Mesothelial cell of epicardium (in vitro differentiated cells): ENCODE measurements at regions not wholly inside any gene's neighbourhood (a gene's known extent, or its start where the extent isn't known, plus 50 kb on each side); places are given as distances from the start of the nearest gene placed in this dataset.

Experiments used
- DNase-seq, 2 experiments: peaks; one replicate each; pipeline ENCODE4 v3.0.0; 2021; ENCODE audit warnings: low spot score in 2 of 2; ENCODE audit not compliant: unreplicated experiment in 2 of 2
- H3K27ac Mint-ChIP-seq: 2 replicates; pipeline ENCODE4 v1.8.0; 2021; ENCODE audit warnings: mixed read lengths
- H3K27me3 Mint-ChIP-seq: 2 replicates; pipeline ENCODE4 v1.8.0; 2021; ENCODE audit warnings: low read depth, mixed read lengths
- H3K36me3 Mint-ChIP-seq: 2 replicates; pipeline ENCODE4 v1.8.0; 2021; ENCODE audit warnings: mixed read lengths
- H3K4me1 Mint-ChIP-seq: 2 replicates; pipeline ENCODE4 v1.8.0; 2021; ENCODE audit warnings: mixed read lengths
- H3K4me3 Mint-ChIP-seq: 2 replicates; pipeline ENCODE4 v1.8.0; 2021; ENCODE audit warnings: mild to moderate bottlenecking, moderate library complexity, mixed read lengths
- H3K9me3 Mint-ChIP-seq: 2 replicates; pipeline ENCODE4 v1.8.0; 2021; ENCODE audit warnings: mixed read lengths
- CTCF ChIP-seq: fragments of 200-600 bp; sonication (generic); IDR thresholded peaks from one replicate; pipeline ENCODE4 v1.5.0; 2021; ENCODE audit warnings: antibody characterized with exemption; ENCODE audit not compliant: unreplicated experiment

- peaks cover 4% of the 10 kb centered on the region for H3K9me3 Mint-ChIP-seq
- no peaks in the 10 kb centered on the region for H3K27me3 Mint-ChIP-seq
- H3K4me3 Mint-ChIP-seq = peak overlapping the region; percentile 15
- peak overlapping the region; percentile 96 for H3K27ac Mint-ChIP-seq
- H3K36me3 Mint-ChIP-seq = peaks cover 2% of the 10 kb centered on the region
- DNase-seq = peak; percentile 49 to 81
- TF ChIP-seq CTCF = no peak
- peaks cover 51% of the 10 kb centered on the region for H3K4me1 Mint-ChIP-seq
These were observed 173.4 kb upstream of the NR3C1 start for GRCh38 chr5:143576711-143577484.

DNA sequence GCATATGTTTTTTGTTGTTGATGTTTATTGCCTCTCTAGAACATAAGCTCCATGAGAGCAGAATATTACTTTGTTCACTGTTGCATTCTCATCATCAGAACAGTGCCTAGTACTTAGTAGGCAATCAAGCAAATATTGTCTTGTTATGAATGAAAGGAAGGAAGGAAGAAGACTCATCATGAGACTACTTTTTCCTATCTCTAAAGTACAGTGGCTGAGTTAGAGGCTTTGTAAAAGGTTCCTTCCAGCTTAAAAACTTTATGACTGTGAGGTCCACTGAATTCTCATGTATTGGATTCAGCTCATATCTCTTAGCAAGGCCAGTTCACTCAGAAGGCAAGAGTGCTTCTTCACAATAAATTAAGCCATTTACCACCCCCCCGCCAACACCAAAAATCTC is 171.8 kb upstream of the NR3C1 start:
- no peak for TF ChIP-seq CTCF
- Mint-ChIP-seq H3K27me3 (no peaks in the 10 kb centered on the region), H3K27ac (peak overlapping the region; percentile 1), H3K4me3 (no peak overlapping the region), H3K4me1 (peaks cover 53% of the 10 kb centered on the region), H3K9me3 (peaks cover 4% of the 10 kb centered on the region), H3K36me3 (peaks cover 2% of the 10 kb centered on the region)
- no peak for DNase-seq

DNA sequence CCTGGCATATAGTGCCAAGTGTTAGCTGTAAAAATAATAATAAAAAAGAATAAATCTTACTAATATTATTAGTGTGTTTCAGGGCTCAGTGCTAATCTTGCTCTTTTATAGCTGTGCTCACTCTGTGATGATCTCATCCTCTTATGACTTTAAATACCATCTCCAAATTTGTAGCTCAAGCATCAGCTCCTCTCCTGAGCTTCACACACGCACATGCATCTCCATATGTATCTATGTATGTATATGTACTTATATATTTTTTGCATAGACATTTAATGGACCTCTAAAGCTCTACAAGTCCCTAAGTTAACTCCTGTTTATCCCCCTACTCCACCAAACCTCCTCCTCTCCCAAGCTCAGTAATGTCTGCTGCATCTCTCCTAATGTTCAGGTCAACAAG is 170.8 kb upstream of the NR3C1 start:
- no peaks in the 10 kb centered on the region for H3K27me3 Mint-ChIP-seq
- H3K4me3 Mint-ChIP-seq = no peak overlapping the region
- no peak for TF ChIP-seq CTCF
- H3K9me3 Mint-ChIP-seq = no peaks in the 10 kb centered on the region
- H3K27ac Mint-ChIP-seq = no peak overlapping the region
- no peaks in the 10 kb centered on the region for H3K36me3 Mint-ChIP-seq
- peaks cover 61% of the 10 kb centered on the region for H3K4me1 Mint-ChIP-seq
- no peak for DNase-seq

DNA sequence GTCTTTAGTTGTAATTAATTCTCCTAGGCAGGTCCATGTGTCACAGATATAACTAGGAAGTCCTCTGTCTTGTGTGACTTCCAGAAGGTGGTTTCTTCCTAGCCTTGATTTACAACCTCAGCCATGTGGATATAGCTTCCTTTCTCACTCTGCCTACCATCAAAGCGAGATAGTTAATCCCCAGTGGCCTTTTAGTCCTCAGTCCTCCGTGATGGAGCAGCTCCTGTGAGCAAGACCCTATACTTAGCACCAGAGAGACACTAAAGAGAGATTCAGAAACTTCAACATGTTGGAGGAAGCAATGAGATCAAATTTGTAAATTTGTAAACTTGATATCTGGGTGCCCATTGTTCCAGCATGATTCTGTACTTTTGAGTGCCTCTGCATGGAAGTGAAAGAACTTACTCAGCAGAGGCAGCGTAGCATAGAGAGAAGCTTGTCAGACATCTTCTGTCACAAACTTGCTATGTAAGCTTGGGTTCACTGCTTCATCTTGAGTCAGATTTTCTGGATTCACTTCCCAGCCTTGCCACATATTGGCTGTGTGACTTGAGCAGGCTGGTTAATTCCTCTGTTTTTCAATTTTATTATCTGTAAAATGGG is 170.2 kb upstream of the NR3C1 start:
- H3K27ac Mint-ChIP-seq = no peak overlapping the region
- DNase-seq = no peak
- H3K4me1 Mint-ChIP-seq = peaks cover 64% of the 10 kb centered on the region
- H3K27me3 Mint-ChIP-seq = no peaks in the 10 kb centered on the region
- no peak overlapping the region for H3K4me3 Mint-ChIP-seq
- no peaks in the 10 kb centered on the region for H3K36me3 Mint-ChIP-seq
- no peak for TF ChIP-seq CTCF
- H3K9me3 Mint-ChIP-seq = no peaks in the 10 kb centered on the region

GRCh38 chr5:143572671-143573070 is 169.2 kb upstream of the NR3C1 start:
- Mint-ChIP-seq H3K27ac (no peak overlapping the region), H3K36me3 (no peaks in the 10 kb centered on the region), H3K4me3 (no peak overlapping the region), H3K4me1 (peaks cover 58% of the 10 kb centered on the region), H3K27me3 (no peaks in the 10 kb centered on the region), H3K9me3 (no peaks in the 10 kb centered on the region)
- no peak for TF ChIP-seq CTCF
- no peak for DNase-seq
